Activated T-helper 17 cell treated with anti-CD3 and anti-CD28 coated beads, Interleukin-2, amount 50 U/mL, for 72 hours (primary cell): ENCODE measurements at regions not wholly inside any gene's neighbourhood (a gene's known extent, or its start where the extent isn't known, plus 50 kb on each side); places are given as distances from the start of the nearest gene placed in this dataset.

Experiments
- ATAC-seq: fragments of 150-1000 bp; cut with Tn5 transposase; replicated peaks from 2 replicates; pipeline ENCODE4 v1.10.0; 2021; ENCODE audit warnings: mild to moderate bottlenecking, moderate library complexity
- H3K27ac Mint-ChIP-seq: one replicate; pipeline ENCODE4 v1.8.0; 2022; ENCODE audit warnings: mixed read lengths
- H3K27me3 Mint-ChIP-seq: one replicate; pipeline ENCODE4 v1.8.0; 2022; ENCODE audit warnings: mixed read lengths
- H3K36me3 Mint-ChIP-seq: one replicate; pipeline ENCODE4 v1.8.0; 2022; ENCODE audit warnings: low read depth, mild to moderate bottlenecking, mixed read lengths
- H3K4me1 Mint-ChIP-seq: one replicate; pipeline ENCODE4 v1.8.0; 2022; ENCODE audit warnings: mixed read lengths
- H3K4me3 Mint-ChIP-seq: one replicate; pipeline ENCODE4 v1.8.0; 2022; ENCODE audit warnings: mild to moderate bottlenecking, mixed read lengths
- H3K9me3 Mint-ChIP-seq: one replicate; pipeline ENCODE4 v1.8.0; 2022; ENCODE audit warnings: mixed read lengths

DNA sequence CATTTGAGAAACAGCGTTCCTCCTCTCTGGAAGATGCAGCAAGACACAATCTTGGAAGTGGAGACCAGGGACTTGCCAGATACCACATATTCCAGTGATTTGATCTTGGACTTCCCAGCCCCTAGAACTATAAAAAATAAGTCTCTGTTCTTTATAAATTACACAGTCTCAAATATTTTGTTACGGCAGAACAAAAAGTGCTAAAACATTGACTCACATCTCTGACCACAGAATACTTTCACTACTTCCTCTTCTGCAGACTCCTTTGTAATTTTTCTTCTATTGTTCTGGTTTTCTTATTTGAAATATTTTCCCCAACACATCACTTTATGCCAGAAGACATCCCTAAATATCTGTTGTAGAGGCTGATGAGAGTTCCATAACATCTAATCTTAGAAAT, 706.1 kb upstream of the CDH18 start:
- Mint-ChIP-seq H3K4me3 (no peak overlapping the region), H3K27me3 (no peaks in the 10 kb centered on the region), H3K9me3 (no peaks in the 10 kb centered on the region), H3K27ac (no peak overlapping the region), H3K36me3 (no peaks in the 10 kb centered on the region), H3K4me1 (no peaks in the 10 kb centered on the region)
- no peak for ATAC-seq

DNA sequence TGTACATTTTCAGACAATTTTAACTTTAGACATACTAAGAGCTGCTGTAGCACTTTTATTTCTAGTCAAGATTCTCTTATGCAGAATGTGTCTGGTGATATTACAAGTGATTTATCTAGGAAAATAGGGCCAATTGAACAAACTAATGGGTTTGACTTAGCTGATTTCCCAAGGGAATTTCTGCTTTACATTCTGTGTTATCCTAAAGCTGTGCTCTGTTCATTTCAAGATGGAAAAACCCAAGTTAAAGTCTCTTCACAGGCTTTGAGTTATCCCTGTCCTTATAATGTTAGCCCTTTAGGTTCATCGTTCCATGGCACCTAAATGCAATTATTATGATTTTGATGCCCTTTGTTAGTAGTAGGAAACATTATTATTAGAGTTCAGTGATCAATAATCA, 704.9 kb upstream of the CDH18 start:
- H3K9me3 Mint-ChIP-seq, result peaks cover 1% of the 10 kb centered on the region
- no peak for ATAC-seq
- H3K4me3 Mint-ChIP-seq, result no peak overlapping the region
- no peaks in the 10 kb centered on the region for H3K4me1 Mint-ChIP-seq
- no peaks in the 10 kb centered on the region for H3K36me3 Mint-ChIP-seq
- H3K27me3 Mint-ChIP-seq, result no peaks in the 10 kb centered on the region
- H3K27ac Mint-ChIP-seq, result no peak overlapping the region

DNA sequence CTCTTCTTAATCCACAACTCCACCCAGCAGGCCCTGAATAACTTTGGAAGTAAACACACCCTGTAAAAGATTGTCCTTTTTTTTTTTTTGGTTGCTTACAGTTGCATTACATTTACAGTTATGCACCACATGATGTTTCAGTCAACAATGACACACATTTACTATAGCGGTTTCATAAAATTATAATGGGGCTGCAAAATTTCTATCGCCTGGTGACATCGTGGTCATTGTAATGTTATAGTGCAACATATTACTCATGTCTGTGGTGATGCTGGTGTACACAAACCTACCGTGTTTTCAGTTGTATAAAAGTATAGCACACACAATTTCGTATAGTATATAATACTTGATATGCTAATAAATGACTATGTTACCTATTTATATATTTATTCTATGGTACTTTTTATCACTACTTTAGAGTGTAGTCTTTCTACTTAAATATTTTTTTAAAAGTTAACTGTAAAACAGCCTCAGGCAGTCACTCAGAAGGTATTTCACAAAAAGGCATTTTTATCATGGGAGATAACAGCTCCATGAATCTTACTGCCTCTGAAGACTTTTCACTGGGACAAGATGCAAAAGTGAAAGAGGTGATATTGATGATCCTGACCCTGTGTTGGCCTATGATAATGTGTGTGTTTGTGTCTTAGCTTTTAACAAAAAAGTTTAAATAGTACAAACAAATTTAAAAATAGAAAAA, 695.4 kb upstream of the CDH18 start:
- Mint-ChIP-seq H3K27ac (no peak overlapping the region), H3K27me3 (no peaks in the 10 kb centered on the region), H3K4me3 (no peak overlapping the region), H3K9me3 (peaks cover 14% of the 10 kb centered on the region), H3K4me1 (no peaks in the 10 kb centered on the region), H3K36me3 (no peaks in the 10 kb centered on the region)
- no peak for ATAC-seq

DNA sequence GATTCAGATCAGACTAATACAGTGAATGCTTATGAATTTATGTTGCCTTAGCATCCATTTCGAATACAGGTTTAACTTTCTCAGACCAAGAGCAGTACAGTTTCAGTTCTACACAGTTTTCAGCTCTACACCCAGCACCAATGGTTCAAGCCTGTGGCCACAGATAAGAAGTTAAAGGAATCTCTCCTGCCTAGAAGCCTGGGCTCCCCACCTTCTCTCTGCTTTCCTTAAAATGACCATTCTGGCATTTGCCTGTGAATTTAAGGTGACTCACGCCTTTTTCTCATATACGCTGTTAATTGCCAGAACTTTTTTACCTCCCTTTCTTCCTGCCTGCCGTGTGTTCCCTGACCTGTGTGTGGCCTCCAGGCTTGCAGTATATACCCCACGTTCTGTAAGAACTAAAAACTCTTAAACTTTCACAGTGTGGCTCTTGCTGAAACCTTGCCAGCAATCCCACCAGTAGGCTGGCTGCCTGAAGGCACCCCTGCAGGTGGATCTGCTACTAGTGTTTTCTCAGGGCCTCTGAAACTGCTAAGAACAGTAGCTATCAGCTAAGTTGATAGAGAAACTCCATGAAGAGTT, 692.8 kb upstream of the CDH18 start:
- no peaks in the 10 kb centered on the region for H3K27me3 Mint-ChIP-seq
- ATAC-seq, result no peak
- peaks cover 6% of the 10 kb centered on the region for H3K9me3 Mint-ChIP-seq
- H3K4me3 Mint-ChIP-seq, result no peak overlapping the region
- no peak overlapping the region for H3K27ac Mint-ChIP-seq
- no peaks in the 10 kb centered on the region for H3K4me1 Mint-ChIP-seq
- no peaks in the 10 kb centered on the region for H3K36me3 Mint-ChIP-seq

DNA sequence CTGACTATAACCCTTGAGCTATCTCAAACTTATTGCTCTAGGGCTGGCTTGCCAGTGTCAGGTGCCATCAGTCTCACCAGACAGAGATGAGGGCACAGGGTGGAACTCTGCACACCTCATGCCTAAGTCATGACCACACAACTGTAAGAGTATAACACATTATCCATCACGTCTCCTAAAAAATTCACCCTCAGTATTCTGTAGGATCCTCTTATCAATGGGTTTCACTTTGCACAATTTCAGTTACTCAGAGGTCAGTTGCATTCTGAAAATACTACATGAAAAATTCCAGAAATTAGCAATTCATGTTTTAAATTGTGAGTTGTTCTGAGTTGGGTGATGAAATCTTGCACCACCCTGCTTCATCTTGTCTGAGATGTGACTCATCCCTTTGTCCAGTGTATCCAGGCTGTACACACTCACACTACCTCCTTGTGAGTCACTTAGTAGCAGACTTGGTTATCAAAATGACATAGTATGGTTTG, 690.9 kb upstream of the CDH18 start:
- peaks cover 8% of the 10 kb centered on the region for H3K9me3 Mint-ChIP-seq
- no peak overlapping the region for H3K27ac Mint-ChIP-seq
- peak; percentile 34 for ATAC-seq
- H3K4me1 Mint-ChIP-seq, result no peaks in the 10 kb centered on the region
- no peaks in the 10 kb centered on the region for H3K27me3 Mint-ChIP-seq
- H3K36me3 Mint-ChIP-seq, result no peaks in the 10 kb centered on the region
- H3K4me3 Mint-ChIP-seq, result no peak overlapping the region

DNA sequence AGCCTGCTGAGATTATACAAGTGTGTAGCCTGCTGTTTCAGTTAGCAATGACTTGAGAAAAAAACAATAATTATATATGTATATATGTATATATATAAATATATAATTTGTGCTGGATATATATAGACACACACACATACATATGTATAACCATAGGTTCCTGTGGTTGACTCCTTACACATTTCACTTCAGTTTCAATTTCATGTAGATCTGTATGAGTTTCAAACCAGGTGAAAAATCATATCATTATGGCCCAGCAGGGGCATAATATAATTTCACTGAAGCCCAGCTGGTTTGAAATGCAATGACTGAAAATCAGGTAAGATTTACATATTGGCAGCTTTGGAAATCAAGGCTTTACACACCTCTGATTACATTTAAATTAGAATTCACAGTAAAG, 690.4 kb upstream of the CDH18 start:
- Mint-ChIP-seq H3K4me3 (no peak overlapping the region), H3K27me3 (no peaks in the 10 kb centered on the region), H3K27ac (no peak overlapping the region), H3K36me3 (no peaks in the 10 kb centered on the region), H3K4me1 (no peaks in the 10 kb centered on the region), H3K9me3 (peaks cover 8% of the 10 kb centered on the region)
- ATAC-seq, result no peak

DNA sequence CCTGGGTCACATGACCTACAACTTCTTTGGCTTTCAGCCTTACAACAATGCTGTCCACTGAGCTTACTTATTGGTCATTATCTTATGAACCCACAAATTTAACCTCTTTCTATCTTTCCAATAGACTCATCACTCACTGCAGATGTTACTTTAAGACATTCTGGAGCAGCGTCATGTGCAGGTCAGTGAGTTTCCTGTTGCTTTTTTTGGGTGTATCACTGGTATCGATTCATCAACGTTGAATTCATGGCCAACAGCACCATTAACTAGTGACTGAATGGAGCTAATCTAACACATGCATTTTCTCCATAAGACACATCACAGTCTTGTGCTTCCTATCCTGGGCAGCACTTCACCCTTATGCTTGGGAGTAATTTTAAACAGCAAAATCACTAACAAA, 672.6 kb upstream of the CDH18 start:
- no peak for ATAC-seq
- H3K4me3 Mint-ChIP-seq, result no peak overlapping the region
- no peaks in the 10 kb centered on the region for H3K36me3 Mint-ChIP-seq
- no peaks in the 10 kb centered on the region for H3K9me3 Mint-ChIP-seq
- no peak overlapping the region for H3K27ac Mint-ChIP-seq
- H3K27me3 Mint-ChIP-seq, result no peaks in the 10 kb centered on the region
- no peaks in the 10 kb centered on the region for H3K4me1 Mint-ChIP-seq

DNA sequence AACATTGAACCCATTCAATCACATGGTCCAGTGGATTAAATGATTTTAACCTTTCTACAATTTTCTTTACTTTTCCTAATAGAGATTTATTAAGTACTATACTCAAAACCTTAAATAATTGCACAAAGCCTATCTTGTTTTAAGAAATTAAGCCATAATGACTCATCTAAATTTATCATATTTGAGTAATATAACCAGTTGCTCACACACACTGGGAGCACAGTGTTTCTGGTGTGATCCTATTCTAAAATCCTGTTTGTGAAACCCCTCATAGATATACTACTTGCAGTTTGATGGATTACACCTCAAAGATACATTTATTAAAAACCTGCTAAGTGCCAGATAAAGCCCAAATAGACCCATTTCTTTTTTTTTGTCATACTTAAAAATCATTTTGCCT, 668.3 kb upstream of the CDH18 start:
- H3K4me1 Mint-ChIP-seq, result no peaks in the 10 kb centered on the region
- no peaks in the 10 kb centered on the region for H3K36me3 Mint-ChIP-seq
- H3K27me3 Mint-ChIP-seq, result no peaks in the 10 kb centered on the region

DNA sequence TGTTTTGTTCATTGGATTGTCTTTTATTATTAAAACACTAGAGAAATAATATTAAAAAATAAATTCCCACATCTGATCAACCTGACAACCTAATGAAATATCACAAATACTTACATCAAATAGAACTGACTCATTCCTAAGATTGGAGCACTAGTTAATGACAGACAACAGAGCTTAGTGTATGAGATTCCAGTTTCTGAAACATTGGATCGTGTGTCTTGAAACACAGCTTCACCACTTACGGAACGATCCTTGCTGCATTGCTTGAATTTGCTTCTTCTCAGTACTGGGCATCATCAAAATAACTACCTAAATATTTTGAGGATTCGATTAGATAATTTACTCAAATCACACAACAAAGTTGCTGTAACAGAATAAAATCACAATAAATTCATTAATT, 667.2 kb upstream of the CDH18 start:
- no peak overlapping the region for H3K4me3 Mint-ChIP-seq
- H3K36me3 Mint-ChIP-seq, result no peaks in the 10 kb centered on the region
- H3K9me3 Mint-ChIP-seq, result peaks cover 4% of the 10 kb centered on the region
- no peaks in the 10 kb centered on the region for H3K27me3 Mint-ChIP-seq
- no peak overlapping the region for H3K27ac Mint-ChIP-seq
- no peaks in the 10 kb centered on the region for H3K4me1 Mint-ChIP-seq
- no peak for ATAC-seq

More for the DNA sequence above, 668.3 kb upstream of the CDH18 start:
- H3K4me3 Mint-ChIP-seq, result no peak overlapping the region
- no peak overlapping the region for H3K27ac Mint-ChIP-seq
- no peak for ATAC-seq
- H3K9me3 Mint-ChIP-seq, result peaks cover 4% of the 10 kb centered on the region

DNA sequence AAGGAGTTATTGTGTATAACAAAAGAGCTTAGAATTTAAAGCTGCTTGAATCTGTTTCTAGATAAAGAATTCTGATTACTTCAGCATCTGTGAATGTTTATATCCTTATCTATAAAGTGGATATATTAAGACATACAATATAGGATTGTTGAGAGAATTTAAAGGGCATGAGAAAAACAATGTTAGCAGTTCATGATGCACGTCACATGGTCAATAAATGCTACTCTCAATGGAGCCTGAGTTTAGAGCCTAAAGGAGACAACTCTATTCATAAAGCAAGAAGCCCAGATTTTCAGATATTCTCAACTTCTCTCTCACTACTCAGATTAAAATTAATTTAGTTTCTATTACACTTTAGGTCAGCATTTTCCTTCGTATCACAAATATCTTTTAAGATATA, 666.7 kb upstream of the CDH18 start:
- H3K36me3 Mint-ChIP-seq, result no peaks in the 10 kb centered on the region
- no peaks in the 10 kb centered on the region for H3K4me1 Mint-ChIP-seq
- no peak overlapping the region for H3K27ac Mint-ChIP-seq
- no peak for ATAC-seq
- H3K27me3 Mint-ChIP-seq, result no peaks in the 10 kb centered on the region
- peaks cover 4% of the 10 kb centered on the region for H3K9me3 Mint-ChIP-seq
- H3K4me3 Mint-ChIP-seq, result no peak overlapping the region

DNA sequence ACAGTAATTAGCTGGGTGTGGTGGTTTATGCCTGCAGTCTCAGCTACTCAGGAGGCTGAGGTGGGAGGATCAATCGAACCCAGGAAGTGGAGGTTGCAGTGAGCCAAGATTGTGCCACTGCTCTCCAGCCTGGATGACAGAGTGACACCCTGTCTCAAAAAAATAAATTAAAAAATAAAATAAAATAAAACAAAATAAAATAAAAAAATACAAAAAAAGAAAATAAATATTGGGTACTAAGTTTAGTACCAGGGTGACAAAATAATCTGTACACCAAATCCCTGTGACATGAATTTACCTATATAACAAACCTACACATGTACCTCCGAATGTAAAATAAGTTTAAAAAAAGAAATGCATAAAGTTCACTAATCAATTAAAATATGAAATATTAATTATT, 666.0 kb upstream of the CDH18 start:
- Mint-ChIP-seq H3K27me3 (no peaks in the 10 kb centered on the region), H3K4me1 (no peaks in the 10 kb centered on the region), H3K27ac (no peak overlapping the region), H3K36me3 (no peaks in the 10 kb centered on the region), H3K4me3 (no peak overlapping the region), H3K9me3 (peaks cover 9% of the 10 kb centered on the region)
- no peak for ATAC-seq

DNA sequence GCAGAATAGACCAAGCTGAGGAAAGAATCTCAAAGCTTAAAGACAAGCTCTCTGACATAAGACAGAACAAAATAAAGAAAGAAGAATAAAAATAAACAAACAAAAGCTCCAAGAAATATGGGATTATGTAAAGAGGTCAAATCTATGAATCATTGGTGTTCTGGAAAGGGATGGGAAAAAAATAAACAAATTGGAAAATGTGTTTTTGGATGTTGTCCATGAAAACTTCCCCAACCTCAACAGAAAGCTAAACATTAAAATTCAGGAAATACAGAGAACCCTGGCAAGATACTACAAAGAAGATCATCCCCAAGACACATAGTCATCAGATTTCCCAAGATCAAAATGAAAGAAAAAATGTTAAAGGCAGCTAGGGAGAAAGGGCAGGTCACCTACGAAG, 662.0 kb upstream of the CDH18 start:
- Mint-ChIP-seq H3K27ac (no peak overlapping the region), H3K27me3 (no peaks in the 10 kb centered on the region), H3K4me1 (no peaks in the 10 kb centered on the region), H3K36me3 (no peaks in the 10 kb centered on the region), H3K4me3 (no peak overlapping the region), H3K9me3 (peaks cover 9% of the 10 kb centered on the region)
- no peak for ATAC-seq

DNA sequence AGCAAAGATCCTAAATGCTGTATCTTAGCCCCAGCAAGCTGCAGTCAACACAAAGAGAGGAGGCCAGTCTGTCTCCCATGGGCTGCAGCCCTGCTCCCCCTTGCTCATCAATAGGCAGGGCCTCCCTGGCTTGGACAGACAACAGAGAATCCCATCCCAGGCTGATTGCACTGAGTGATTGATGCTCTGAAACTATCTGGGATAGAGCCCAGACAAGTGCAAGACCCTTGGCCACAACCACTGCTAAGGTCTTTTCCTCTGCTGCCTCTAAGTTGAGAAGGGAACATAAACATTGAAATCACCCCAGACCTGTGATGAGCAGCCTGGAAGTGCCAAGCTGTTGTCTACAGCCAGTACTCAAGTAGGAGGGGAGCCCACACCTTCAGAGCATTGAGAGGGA, 661.0 kb upstream of the CDH18 start:
- Mint-ChIP-seq H3K9me3 (peaks cover 9% of the 10 kb centered on the region), H3K27me3 (no peaks in the 10 kb centered on the region), H3K4me1 (no peaks in the 10 kb centered on the region), H3K36me3 (no peaks in the 10 kb centered on the region), H3K4me3 (no peak overlapping the region), H3K27ac (no peak overlapping the region)
- ATAC-seq, result no peak

DNA sequence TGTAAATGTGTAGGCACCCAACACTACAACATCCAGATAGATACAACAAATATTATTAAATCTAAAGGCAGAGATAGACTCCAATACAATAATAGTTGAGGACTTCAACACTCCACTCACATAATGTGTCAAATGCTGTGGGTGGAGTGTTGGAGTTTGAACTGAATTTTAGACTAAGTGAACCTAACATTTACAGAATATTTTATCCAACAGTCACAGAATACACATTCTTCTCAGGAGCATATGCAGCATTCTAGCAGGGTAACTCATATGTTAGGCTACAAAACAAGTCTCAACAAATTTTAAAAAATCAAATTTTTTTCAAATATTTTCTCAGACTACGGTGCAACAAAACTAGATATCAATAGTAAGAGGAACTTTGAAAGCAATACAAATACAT, 648.7 kb upstream of the CDH18 start:
- Mint-ChIP-seq H3K27ac (no peak overlapping the region), H3K27me3 (no peaks in the 10 kb centered on the region), H3K9me3 (peaks cover 6% of the 10 kb centered on the region), H3K36me3 (no peaks in the 10 kb centered on the region), H3K4me1 (no peaks in the 10 kb centered on the region), H3K4me3 (no peak overlapping the region)
- no peak for ATAC-seq

DNA sequence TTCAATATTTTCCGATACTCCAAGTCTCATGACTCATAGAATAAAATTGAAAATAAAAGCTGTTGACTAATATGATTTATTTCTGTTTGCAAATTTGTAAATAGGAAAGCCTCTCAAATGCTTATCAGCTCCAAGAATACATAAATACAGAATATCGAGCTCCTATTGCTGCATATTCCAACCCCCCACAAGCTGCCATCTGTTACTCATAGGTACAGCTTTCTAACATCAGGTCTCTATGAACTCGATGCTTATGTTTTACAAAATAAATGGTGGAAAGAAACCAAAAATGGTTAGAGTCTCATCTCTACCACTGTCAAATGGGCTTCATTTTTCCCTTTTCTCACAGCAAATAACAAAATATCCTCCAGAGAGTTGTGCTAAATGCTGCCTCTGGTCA, 631.6 kb upstream of the CDH18 start:
- Mint-ChIP-seq H3K4me3 (no peak overlapping the region), H3K36me3 (no peaks in the 10 kb centered on the region), H3K9me3 (peaks cover 11% of the 10 kb centered on the region), H3K27me3 (no peaks in the 10 kb centered on the region), H3K27ac (no peak overlapping the region), H3K4me1 (no peaks in the 10 kb centered on the region)
- ATAC-seq, result no peak
